OCI-LY1 (cell line): ENCODE measurements at regions not wholly inside any gene's neighbourhood (a gene's known extent, or its start where the extent isn't known, plus 50 kb on each side); places are given as distances from the start of the nearest gene placed in this dataset.

Experiments
- EZH2 ChIP-seq: fragments of 200-600 bp; sonication (generic), shearing (Covaris generic); IDR thresholded peaks from 2 replicates; pipeline ENCODE4 v1.8.0; 2017; ENCODE audit warnings: borderline replicate concordance, mixed run types, mild to moderate bottlenecking, antibody characterized with exemption, low read length, moderate library complexity, mixed read lengths
- TF ChIP-seq, protein P1 (sequence below): fragments of 200-600 bp; sonication (generic), shearing (Covaris generic); IDR thresholded peaks from 2 replicates; pipeline ENCODE4 v1.5.1; 2017; ENCODE audit warnings: mild to moderate bottlenecking, antibody characterized with exemption, low read length, moderate library complexity, mixed read lengths

DNA sequence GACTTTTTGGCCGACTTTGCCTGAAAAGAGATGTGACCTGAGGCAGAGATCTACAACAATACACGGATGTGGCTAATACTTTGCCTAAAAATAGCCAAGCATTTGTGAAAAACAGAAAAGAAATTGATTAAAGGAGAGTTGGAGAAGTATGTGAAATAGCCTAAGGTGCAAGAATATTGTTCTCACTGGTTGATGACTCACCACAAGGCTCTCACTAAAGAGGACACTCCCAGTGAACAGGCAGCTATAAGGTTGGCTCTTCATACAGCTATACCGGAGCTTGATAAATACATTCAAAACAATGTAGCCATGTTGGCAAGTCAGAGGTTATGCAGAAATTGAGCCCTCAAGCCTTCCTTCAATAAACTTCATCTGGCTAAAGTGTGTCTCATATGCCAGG, 317.2 kb upstream of the GRAMD2B start:
- TF ChIP-seq EZH2, result no peak
- TF ChIP-seq, protein P1, sequence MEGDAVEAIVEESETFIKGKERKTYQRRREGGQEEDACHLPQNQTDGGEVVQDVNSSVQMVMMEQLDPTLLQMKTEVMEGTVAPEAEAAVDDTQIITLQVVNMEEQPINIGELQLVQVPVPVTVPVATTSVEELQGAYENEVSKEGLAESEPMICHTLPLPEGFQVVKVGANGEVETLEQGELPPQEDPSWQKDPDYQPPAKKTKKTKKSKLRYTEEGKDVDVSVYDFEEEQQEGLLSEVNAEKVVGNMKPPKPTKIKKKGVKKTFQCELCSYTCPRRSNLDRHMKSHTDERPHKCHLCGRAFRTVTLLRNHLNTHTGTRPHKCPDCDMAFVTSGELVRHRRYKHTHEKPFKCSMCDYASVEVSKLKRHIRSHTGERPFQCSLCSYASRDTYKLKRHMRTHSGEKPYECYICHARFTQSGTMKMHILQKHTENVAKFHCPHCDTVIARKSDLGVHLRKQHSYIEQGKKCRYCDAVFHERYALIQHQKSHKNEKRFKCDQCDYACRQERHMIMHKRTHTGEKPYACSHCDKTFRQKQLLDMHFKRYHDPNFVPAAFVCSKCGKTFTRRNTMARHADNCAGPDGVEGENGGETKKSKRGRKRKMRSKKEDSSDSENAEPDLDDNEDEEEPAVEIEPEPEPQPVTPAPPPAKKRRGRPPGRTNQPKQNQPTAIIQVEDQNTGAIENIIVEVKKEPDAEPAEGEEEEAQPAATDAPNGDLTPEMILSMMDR, result no peak
